Breast epithelium (tissue), 4 donors: ENCODE measurements at regions not wholly inside any gene's neighbourhood (a gene's known extent, or its start where the extent isn't known, plus 50 kb on each side); places are given as distances from the start of the nearest gene placed in this dataset.
"Not testable (repeated sequence)": the region's sequence is repeated elsewhere in the genome, so short reads cannot be mapped to it uniquely, and the experiment has no call there.

Experiments
- DNase-seq, 2 donors: peaks; one replicate each; pipeline ENCODE4 v3.0.0-alpha.2; 2019; ENCODE audit warnings: low spot score in 2 of 2
- H3K27ac ChIP-seq, 2 donors: fragments of 200-600 bp; sonication (generic) in 1 of 2; one replicate each; pipeline ENCODE4 v1.5.1; 2016 to 2019; ENCODE audit warnings: mild to moderate bottlenecking in 1 of 2
- H3K27me3 ChIP-seq, 2 donors: fragments of 200-600 bp; sonication (generic) in 1 of 2; one replicate each; pipeline versions ENCODE4 v1.5.1 to v1.6.0; 2017 to 2019; ENCODE audit warnings: control low read depth in 1 of 2, mild to moderate bottlenecking in 1 of 2
- H3K36me3 ChIP-seq: fragments of 200-600 bp; one replicate; pipeline ENCODE4 v1.5.1; 2019
- H3K4me1 ChIP-seq, 2 donors: fragments of 200-600 bp; sonication (generic); one replicate each; pipeline ENCODE4 v1.5.1; 2016 to 2019; ENCODE audit warnings: control low read depth in 1 of 2
- H3K4me3 ChIP-seq, 3 donors: fragments of 200-600 bp; sonication (generic); 1 replicate in 2 of 3; 2 replicates in 1 of 3; pipeline ENCODE4 v1.5.1; 2016 to 2019; ENCODE audit warnings: mild to moderate bottlenecking in 3 of 3, moderate library complexity in 2 of 3
- H3K9me3 ChIP-seq, 2 donors: fragments of 200-600 bp; sonication (generic) in 1 of 2; one replicate each; pipeline ENCODE4 v1.5.1; 2016 to 2019; ENCODE audit warnings: control low read depth in 1 of 2
- CTCF ChIP-seq, 3 donors: fragments of 450-650 bp; IDR thresholded peaks; one replicate each; pipeline ENCODE4 v1.5.1; 2016 to 2017; ENCODE audit warnings: antibody characterized with exemption in 3 of 3, mild to moderate bottlenecking in 3 of 3, moderate library complexity in 3 of 3
- POLR2A ChIP-seq: fragments of 450-650 bp; IDR thresholded peaks from one replicate; pipeline ENCODE4 v1.6.1; 2016; ENCODE audit warnings: antibody characterized with exemption, mild to moderate bottlenecking, moderate library complexity
- POLR2AphosphoS5 ChIP-seq, 3 donors: sonication (generic); formaldehyde crosslinking; IDR thresholded peaks; one replicate each; pipeline ENCODE4 v1.6.1; 2017; ENCODE audit warnings: antibody characterized with exemption in 3 of 3
- intact Hi-C: fragments of 100-400 bp; cut with DNase I; formaldehyde crosslinking; loops from one replicate; pipeline ENCODE4 v1.15.1; 2023; ENCODE audit warnings: low total_unique reads

- no peaks in the 10 kb centered on the region for H3K36me3 ChIP-seq
- TF ChIP-seq POLR2AphosphoS5 (IDR thresholded peaks at IDR 0.05) (no peak), POLR2A (no peak)
- intact Hi-C loops, result no loop called here
- no peaks in the 10 kb centered on the region for H3K4me1 ChIP-seq
- no peak for DNase-seq
- H3K4me3 ChIP-seq, result no peak overlapping the region
- no peaks in the 10 kb centered on the region for H3K9me3 ChIP-seq
- no peaks in the 10 kb centered on the region for H3K27me3 ChIP-seq
- H3K27ac ChIP-seq, result no peak overlapping the region
These were observed 97.9 kb upstream of the NANOGP8 start for GRCh38 chr15:35182841-35183479.

- DNase-seq, result no peak
- Histone ChIP-seq H3K9me3 (no peaks in the 10 kb centered on the region), H3K4me1 (no peaks in the 10 kb centered on the region), H3K27ac (no peak overlapping the region), H3K36me3 (no peaks in the 10 kb centered on the region), H3K27me3 (no peaks in the 10 kb centered on the region), H3K4me3 (no peak overlapping the region)
- TF ChIP-seq POLR2AphosphoS5 (IDR thresholded peaks at IDR 0.05) (no peak), CTCF (IDR thresholded peaks at IDR 0.05) (no peak), POLR2A (no peak)
- intact Hi-C loops, result no loop called here
These were observed 96.4 kb upstream of the NANOGP8 start for GRCh38 chr15:35181538-35181937.

GRCh38 chr15:35179739-35180138 is 94.6 kb upstream of the NANOGP8 start:
- TF ChIP-seq POLR2AphosphoS5 (IDR thresholded peaks at IDR 0.05), result no peak
- TF ChIP-seq POLR2A, result no peak
- no peak for TF ChIP-seq CTCF (IDR thresholded peaks at IDR 0.05)
- no peak overlapping the region for H3K4me3 ChIP-seq
- no peaks in the 10 kb centered on the region for H3K27me3 ChIP-seq
- H3K36me3 ChIP-seq, result no peaks in the 10 kb centered on the region
- intact Hi-C loops, result no loop called here
- DNase-seq, result no peak
- H3K4me1 ChIP-seq, result no peaks in the 10 kb centered on the region
- H3K9me3 ChIP-seq, result no peaks in the 10 kb centered on the region
- no peak overlapping the region for H3K27ac ChIP-seq

GRCh38 chr15:35178186-35178585 is 93.1 kb upstream of the NANOGP8 start:
- H3K4me1 ChIP-seq, H3K4me3 ChIP-seq, H3K27ac ChIP-seq, intact Hi-C loops, DNase-seq, H3K27me3 ChIP-seq, H3K36me3 ChIP-seq, H3K9me3 ChIP-seq: not testable (repeated sequence)

- intact Hi-C loops, result no loop called here
- H3K27me3 ChIP-seq, result no peaks in the 10 kb centered on the region
- H3K4me1 ChIP-seq, result no peaks in the 10 kb centered on the region
- TF ChIP-seq POLR2A, result no peak
- no peak for TF ChIP-seq CTCF (IDR thresholded peaks at IDR 0.05)
- TF ChIP-seq POLR2AphosphoS5 (IDR thresholded peaks at IDR 0.05), result no peak
- H3K9me3 ChIP-seq, result no peaks in the 10 kb centered on the region
- DNase-seq, result no peak
- H3K27ac ChIP-seq, result no peak overlapping the region
- H3K36me3 ChIP-seq, result no peaks in the 10 kb centered on the region
- H3K4me3 ChIP-seq, result no peak overlapping the region
These were observed 89.9 kb upstream of the NANOGP8 start for GRCh38 chr15:35174948-35175347.

GRCh38 chr15:35173444-35174118 is 88.5 kb upstream of the NANOGP8 start:
- H3K4me3 ChIP-seq, result no peak overlapping the region
- H3K27me3 ChIP-seq, result no peaks in the 10 kb centered on the region
- no peak for DNase-seq
- no peaks in the 10 kb centered on the region for H3K9me3 ChIP-seq
- intact Hi-C loops, result no loop called here
- H3K36me3 ChIP-seq, result no peaks in the 10 kb centered on the region
- TF ChIP-seq POLR2A (no peak), POLR2AphosphoS5 (IDR thresholded peaks at IDR 0.05) (no peak), CTCF (IDR thresholded peaks at IDR 0.05) (no peak)
- H3K27ac ChIP-seq, result no peak overlapping the region
- H3K4me1 ChIP-seq, result no peaks in the 10 kb centered on the region
